H1 (cell line): ENCODE measurements at regions not wholly inside any gene's neighbourhood (a gene's known extent, or its start where the extent isn't known, plus 50 kb on each side); places are given as distances from the start of the nearest gene placed in this dataset.

Source experiments
- CTCF ChIA-PET: fragments of 300-600 bp; sonication (Branson Sonifier 250); formaldehyde crosslinking; loops from one replicate; lab custom pipeline; 2021; ENCODE audit not compliant: partially characterized antibody; lab: Charles Lee
- POLR2A ChIA-PET: fragments of 300-600 bp; sonication (Branson Sonifier 250); formaldehyde crosslinking; loops from one replicate; lab custom pipeline; 2021; ENCODE audit warnings: inconsistent platforms; ENCODE audit not compliant: partially characterized antibody; lab: Charles Lee
- DNase-seq, 2 experiments: peaks; one replicate each; pipeline versions ENCODE4 v3.0.0 to v3.0.0-alpha.2; 2010 to 2022; ENCODE audit warnings: low spot score in 2 of 2, low read depth in 1 of 2, mixed read lengths in 1 of 2
- FAIRE-seq: peaks from 2 replicates; lab custom pipeline; 2011; peaks lifted over from hg19 to GRCh38; lab: Jason Lieb, UNC
- H2AFZ ChIP-seq: 2 replicates; pipeline ENCODE4 v1.8.1; 2012; ENCODE audit warnings: low read length, inconsistent platforms
- H2AK5ac ChIP-seq: 2 replicates; pipeline ENCODE4 v1.6.1; 2013; ENCODE audit warnings: low read depth, low read length
- H2BK120ac ChIP-seq: replicated peaks from 2 replicates; pipeline ENCODE3; 2013; ENCODE audit warnings: low read depth, low read length, inconsistent platforms
- H2BK12ac ChIP-seq: 2 replicates; pipeline ENCODE4 v1.6.1; 2013; ENCODE audit warnings: low read depth, low read length
- H2BK15ac ChIP-seq: 2 replicates; pipeline ENCODE4 v1.6.1; 2013; ENCODE audit warnings: low read length
- H2BK20ac ChIP-seq: 2 replicates; pipeline ENCODE4 v1.6.1; 2013; ENCODE audit warnings: low read length
- H2BK5ac ChIP-seq: 2 replicates; pipeline ENCODE4 v1.6.1; 2013; ENCODE audit warnings: low read depth, low read length
- H3K14ac ChIP-seq: 2 replicates; pipeline ENCODE4 v1.6.1; 2013; ENCODE audit warnings: inconsistent platforms; ENCODE audit not compliant: insufficient read length
- H3K18ac ChIP-seq: 2 replicates; pipeline ENCODE4 v1.6.1; 2013; ENCODE audit warnings: low read length; ENCODE audit errors: extremely low read depth
- H3K23ac ChIP-seq: 2 replicates; pipeline ENCODE4 v1.6.1; 2013; ENCODE audit warnings: inconsistent platforms; ENCODE audit not compliant: insufficient read length
- H3K23me2 ChIP-seq: 2 replicates; pipeline ENCODE4 v1.6.1; 2013; ENCODE audit warnings: low read depth, low read length
- H3K27ac ChIP-seq: 2 replicates; pipeline ENCODE4 v1.6.1; 2011; ENCODE audit warnings: low read depth, low read length, inconsistent platforms
- H3K27me3 ChIP-seq, 4 experiments: replicated peaks in 1 of 4; 1 replicate in 1 of 4; 2 replicates in 3 of 4; pipeline versions ENCODE4 v1.6.1 to v1.8.1; 2011 to 2013; ENCODE audit warnings: low read length in 3 of 4, mild to moderate bottlenecking in 3 of 4, inconsistent platforms in 2 of 4, mixed read lengths in 2 of 4, moderate library complexity in 1 of 4; ENCODE audit not compliant: control insufficient read depth in 3 of 4, insufficient read depth in 3 of 4; ENCODE audit errors: extremely low read depth in 1 of 4
- H3K36me3 ChIP-seq, 4 experiments: 2 replicates each; pipeline versions ENCODE4 v1.6.1 to v1.8.1; 2011 to 2013; ENCODE audit warnings: mild to moderate bottlenecking in 4 of 4, low read length in 3 of 4, moderate library complexity in 2 of 4, control low read depth in 1 of 4, inconsistent platforms in 1 of 4; ENCODE audit not compliant: insufficient read depth in 4 of 4, control insufficient read depth in 2 of 4
- H3K4ac ChIP-seq: replicated peaks from 2 replicates; pipeline ENCODE3; 2013; ENCODE audit warnings: low read length, low read depth, mixed read lengths, inconsistent platforms; ENCODE audit not compliant: insufficient read length
- H3K4me1 ChIP-seq, 4 experiments: replicated peaks in 1 of 4; 1 replicate in 1 of 4; 2 replicates in 3 of 4; pipeline versions ENCODE4 v1.6.1 to v1.8.1; 2011 to 2013; ENCODE audit warnings: low read length in 3 of 4, inconsistent platforms in 2 of 4, mixed read lengths in 1 of 4; ENCODE audit not compliant: insufficient read depth in 4 of 4, control insufficient read depth in 3 of 4
- H3K4me2 ChIP-seq, 2 experiments: 2 replicates each; pipeline versions ENCODE4 v1.6.1 to v1.8.1; 2011 to 2013; ENCODE audit warnings: low read depth in 2 of 2, low read length in 2 of 2, control low read depth in 1 of 2, inconsistent platforms in 1 of 2, mild to moderate bottlenecking in 1 of 2; ENCODE audit not compliant: insufficient read depth in 1 of 2
- H3K4me3 ChIP-seq, 4 experiments: fragments of 200-600, 300-600 bp in 1 of 4; sonication (generic), shearing (Covaris generic), sonication (Bioruptor Twin) in 1 of 4; 2 replicates each; pipeline versions ENCODE4 v1.5.1 to v1.8.1; 2011 to 2016; ENCODE audit warnings: low read length in 4 of 4, low read depth in 3 of 4, control low read depth in 2 of 4, inconsistent platforms in 2 of 4, mild to moderate bottlenecking in 2 of 4, mixed read lengths in 1 of 4, moderate library complexity in 1 of 4; ENCODE audit not compliant: insufficient read depth in 2 of 4; ENCODE audit errors: extremely low read depth in 1 of 4
- H3K56ac ChIP-seq: replicated peaks from 2 replicates; pipeline ENCODE3; 2013; ENCODE audit warnings: low read depth, mild to moderate bottlenecking, mixed read lengths, low read length, inconsistent platforms; ENCODE audit not compliant: insufficient read length
- H3K79me1 ChIP-seq: 2 replicates; pipeline ENCODE4 v1.6.1; 2013; ENCODE audit warnings: low read depth, low read length, control low read depth
- H3K79me2 ChIP-seq, 2 experiments: 2 replicates each; pipeline versions ENCODE4 v1.6.1 to v1.8.1; 2012 to 2013; ENCODE audit warnings: low read length in 2 of 2, mild to moderate bottlenecking in 2 of 2, inconsistent platforms in 1 of 2; ENCODE audit not compliant: insufficient read depth in 2 of 2, control insufficient read depth in 1 of 2
- H3K9ac ChIP-seq, 4 experiments: replicated peaks in 1 of 4; 1 replicate in 1 of 4; 2 replicates in 3 of 4; pipeline versions ENCODE4 v1.6.1 to v1.8.1; 2011 to 2013; ENCODE audit warnings: low read depth in 3 of 4, low read length in 3 of 4, control low read depth in 2 of 4, mild to moderate bottlenecking in 2 of 4, moderate library complexity in 2 of 4, inconsistent platforms in 1 of 4; ENCODE audit errors: extremely low read depth in 1 of 4
- H3K9me3 ChIP-seq, 2 experiments: 2 replicates each; pipeline versions ENCODE4 v1.6.1 to v1.8.1; 2012 to 2013; ENCODE audit warnings: mild to moderate bottlenecking in 2 of 2, moderate library complexity in 2 of 2, control low read depth in 1 of 2, inconsistent platforms in 1 of 2, low read depth in 1 of 2, low read length in 1 of 2, mixed read lengths in 1 of 2; ENCODE audit not compliant: insufficient read depth in 2 of 2
- H4K20me1 ChIP-seq, 2 experiments: replicated peaks in 1 of 2; 2 replicates each; pipeline versions ENCODE3 to v1.8.1; 2011 to 2013; ENCODE audit warnings: inconsistent platforms in 2 of 2, low read length in 2 of 2, mild to moderate bottlenecking in 1 of 2; ENCODE audit not compliant: insufficient read depth in 2 of 2, control insufficient read depth in 1 of 2
- H4K5ac ChIP-seq: 2 replicates; pipeline ENCODE4 v1.6.1; 2013; ENCODE audit warnings: low read length, low read depth, mixed read lengths, inconsistent platforms; ENCODE audit not compliant: insufficient read length
- H4K8ac ChIP-seq: 2 replicates; pipeline ENCODE4 v1.8.0; 2013; ENCODE audit warnings: mild to moderate bottlenecking, moderate library complexity, low read length, inconsistent platforms; ENCODE audit not compliant: insufficient read depth; ENCODE audit errors: extremely low read depth
- H4K91ac ChIP-seq: replicated peaks from 2 replicates; pipeline ENCODE3; 2013; ENCODE audit warnings: low read length, mixed read lengths, inconsistent platforms; ENCODE audit not compliant: insufficient read length
- CHD1 ChIP-seq: IDR thresholded peaks from 2 replicates; pipeline ENCODE4 v1.6.1; 2012; ENCODE audit warnings: low read depth, low read length, improper control_type of control experiment
- RXRA ChIP-seq: IDR thresholded peaks from 2 replicates; pipeline ENCODE4 v1.6.1; 2011; ENCODE audit warnings: low read depth, mild to moderate bottlenecking, low read length, moderate library complexity; ENCODE audit not compliant: insufficient read depth
- SP2 ChIP-seq: IDR thresholded peaks from 2 replicates; pipeline ENCODE4 v1.6.1; 2012; ENCODE audit warnings: mild to moderate bottlenecking, low read length, inconsistent platforms
- WGBS, 2 experiments: shearing (Covaris generic) in 1 of 2; methylation state at CpG; one replicate each; pipeline versions ENCODE4 v1.1.6 to v1.1.7; 2013 to 2015; ENCODE audit warnings: low lambda C conversion rate in 2 of 2, mixed read lengths in 2 of 2, inconsistent platforms in 1 of 2, low coverage in 1 of 2, missing lambda C conversion rate in 1 of 2; ENCODE audit not compliant: insufficient replicate concordance in 2 of 2, insufficient coverage in 1 of 2, insufficient read length in 1 of 2; ENCODE audit errors: extremely low coverage in 1 of 2, missing lambda C conversion rate in 1 of 2; 5-methylcytosine and 5-hydroxymethylcytosine counted together

DNA sequence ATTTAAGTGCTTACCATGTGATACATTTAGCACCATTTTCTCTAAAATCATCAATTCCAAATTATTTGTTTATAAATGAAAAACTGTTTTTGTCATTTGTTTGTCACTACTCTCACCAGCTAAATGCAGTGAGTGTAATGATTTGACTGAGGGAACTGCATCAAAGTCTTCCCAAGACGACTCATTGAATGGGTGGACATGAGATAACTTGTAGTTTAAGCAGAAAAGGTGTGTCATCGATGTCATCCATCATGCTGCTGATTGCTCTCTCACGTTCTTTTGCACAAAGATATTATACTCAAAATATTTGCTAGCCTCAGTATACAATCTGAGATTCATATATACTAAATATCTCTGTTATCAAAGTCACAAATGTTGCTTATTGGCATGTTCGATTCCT is 366.5 kb downstream of the IRS2 start:
- Histone ChIP-seq H2BK20ac (no peak overlapping the region), H3K9ac (no peak overlapping the region), H3K56ac (no peak overlapping the region), H2BK12ac (no peak overlapping the region), H3K9me3 (no peaks in the 10 kb centered on the region), H3K27ac (no peak overlapping the region), H4K91ac (no peak overlapping the region), H4K20me1 (no peaks in the 10 kb centered on the region), H2BK15ac (no peak overlapping the region), H3K4me1 (0 out of 7 replicates have a peak, but pooled peaks cover 0 to 2% (median 0%) of the 10 kb centered on the region in 4 experiments), H3K23ac (no peak overlapping the region), H3K18ac (no peak overlapping the region), H2AK5ac (no peak overlapping the region), H3K36me3 (no peaks in the 10 kb centered on the region), H4K8ac (no peak overlapping the region), H3K27me3 (no peaks in the 10 kb centered on the region), H2BK120ac (no peak overlapping the region), H3K79me1 (no peaks in the 10 kb centered on the region), H3K23me2 (no peaks in the 10 kb centered on the region; the same call in 1 of the 2 replicates), H3K4me3 (no peak overlapping the region), H3K4me2 (no peak overlapping the region), H3K79me2 (no peaks in the 10 kb centered on the region), H4K5ac (no peak overlapping the region), H3K14ac (no peak overlapping the region), H2AFZ (no peak overlapping the region), H3K4ac (no peak overlapping the region), H2BK5ac (no peak overlapping the region)
- ChIA-PET POLR2A (no interaction called here), CTCF (no interaction called here)
- 96% methylated on average over 4 of the region's 4 CpGs; no CpG with 5 or more reads in 1 of the 2 experiments for WGBS, 2 experiments
- no peak for DNase-seq
- TF ChIP-seq SP2 (no peak), RXRA (no peak), CHD1 (no peak)
- FAIRE-seq: no peak
